Hypothalamus (tissue), 51 donors: ENCODE measurements at regions not wholly inside any gene's neighbourhood (a gene's known extent, or its start where the extent isn't known, plus 50 kb on each side); places are given as distances from the start of the nearest gene placed in this dataset.
"Not testable (repeated sequence)": the region's sequence is repeated elsewhere in the genome, so short reads cannot be mapped to it uniquely, and the experiment has no call there.

Experiments
- DNase-seq, 51 donors: peaks; one replicate each; lab custom pipeline; 2025; lab: John Stamatoyannopoulos, UW

GRCh38 chrX:79026742-79027141, 81.6 kb downstream of the P2RY10 start:
- DNase-seq = not testable (repeated sequence)

DNA sequence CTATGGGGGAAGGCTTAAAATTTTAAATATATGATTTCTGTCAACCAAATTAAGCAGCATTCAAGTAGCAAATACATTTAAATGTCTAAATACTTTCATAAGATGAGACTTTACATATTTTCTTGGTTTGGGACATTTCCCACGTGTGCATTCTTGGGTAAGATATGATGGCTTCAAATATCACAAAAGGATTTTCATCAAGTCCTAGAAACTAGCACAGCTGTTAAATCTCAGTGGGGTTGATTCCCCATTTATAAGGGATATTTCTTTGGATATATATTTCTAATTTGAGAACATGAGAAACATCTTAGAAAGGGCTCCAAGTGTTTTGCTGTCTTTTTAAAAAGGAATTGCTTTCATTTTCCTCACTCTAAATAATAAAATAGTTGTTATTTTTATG, 90.2 kb downstream of the P2RY10 start:
- DNase-seq = no peak

DNA sequence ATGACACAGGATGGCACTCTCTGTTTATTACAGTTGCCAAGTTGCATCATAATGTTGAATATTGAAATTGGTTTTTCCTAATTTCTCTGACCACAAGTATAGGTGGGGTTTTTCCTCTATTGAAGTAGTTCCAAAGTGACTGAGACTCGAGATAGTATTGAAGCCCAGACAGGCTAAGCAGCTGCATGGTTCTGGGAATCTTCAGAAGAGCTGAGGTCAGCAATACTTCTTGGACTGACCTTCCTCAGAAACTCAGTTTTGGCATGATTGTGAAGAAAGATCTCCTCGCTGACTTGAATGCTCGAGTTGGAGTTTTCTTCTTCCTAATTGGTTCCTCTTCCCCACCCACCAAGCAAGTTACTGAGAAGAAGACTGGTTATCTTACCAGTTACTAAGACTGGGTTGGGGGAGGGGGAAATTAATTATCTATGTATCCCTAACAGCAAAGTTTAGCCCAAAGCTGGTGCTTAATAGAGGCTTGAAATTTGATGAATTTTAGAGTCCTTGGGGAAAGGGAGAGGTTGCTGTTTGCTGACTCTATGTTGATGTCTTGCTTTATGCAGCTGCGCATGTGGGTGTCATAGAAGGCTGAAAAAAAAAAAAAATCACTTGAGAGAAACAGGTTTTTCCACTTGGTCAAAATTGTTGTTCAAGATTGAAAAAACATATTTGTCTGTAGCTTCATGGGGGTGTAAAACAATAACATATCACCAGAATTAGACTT, 91.1 kb downstream of the P2RY10 start:
- no peak for DNase-seq

DNA sequence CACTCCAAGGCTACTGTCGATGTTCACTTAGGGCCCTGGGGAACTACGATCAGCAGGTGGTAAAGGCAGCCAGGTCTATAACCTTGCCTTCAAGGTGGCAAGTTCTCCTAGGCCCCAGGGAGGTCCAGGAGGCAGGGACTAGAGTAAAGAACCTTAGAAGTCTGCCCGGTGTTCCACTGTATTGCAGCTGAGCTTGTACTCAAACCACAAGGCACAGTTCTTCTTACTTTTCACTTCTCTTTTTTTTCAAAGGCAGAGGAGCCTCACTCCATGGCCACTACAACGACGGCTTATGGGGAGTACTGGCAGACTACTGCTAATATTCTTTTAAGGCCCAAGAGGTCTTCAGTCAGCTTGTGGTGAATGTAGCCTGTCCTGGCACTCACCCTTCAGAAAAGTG, 78.8 kb upstream of the GPR174 start:
- no peak for DNase-seq

GRCh38 chrX:79078114-79078513, 66.4 kb upstream of the GPR174 start:
- DNase-seq = no peak

DNA sequence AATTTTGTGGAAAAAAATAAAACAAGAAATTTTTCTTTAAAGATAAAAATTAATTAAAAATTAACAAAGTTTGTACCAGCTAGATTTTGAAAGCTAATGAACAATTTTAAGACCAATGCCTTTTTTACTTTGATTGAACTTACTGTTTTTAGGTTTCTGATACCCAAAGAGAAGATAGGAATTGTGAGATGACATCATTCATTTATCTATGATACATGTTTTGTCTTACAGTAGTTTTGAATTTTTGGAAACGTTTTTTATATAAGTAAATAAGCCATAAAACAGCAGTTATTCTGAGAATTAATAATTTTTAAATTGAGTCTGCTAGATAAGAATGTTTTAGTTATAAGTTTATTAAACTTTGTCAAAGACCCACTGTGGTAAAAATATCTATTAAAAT, 65.0 kb upstream of the GPR174 start:
- DNase-seq = no peak

- DNase-seq = no peak
These were observed 64.3 kb upstream of the GPR174 start for GRCh38 chrX:79080141-79080540.

DNA sequence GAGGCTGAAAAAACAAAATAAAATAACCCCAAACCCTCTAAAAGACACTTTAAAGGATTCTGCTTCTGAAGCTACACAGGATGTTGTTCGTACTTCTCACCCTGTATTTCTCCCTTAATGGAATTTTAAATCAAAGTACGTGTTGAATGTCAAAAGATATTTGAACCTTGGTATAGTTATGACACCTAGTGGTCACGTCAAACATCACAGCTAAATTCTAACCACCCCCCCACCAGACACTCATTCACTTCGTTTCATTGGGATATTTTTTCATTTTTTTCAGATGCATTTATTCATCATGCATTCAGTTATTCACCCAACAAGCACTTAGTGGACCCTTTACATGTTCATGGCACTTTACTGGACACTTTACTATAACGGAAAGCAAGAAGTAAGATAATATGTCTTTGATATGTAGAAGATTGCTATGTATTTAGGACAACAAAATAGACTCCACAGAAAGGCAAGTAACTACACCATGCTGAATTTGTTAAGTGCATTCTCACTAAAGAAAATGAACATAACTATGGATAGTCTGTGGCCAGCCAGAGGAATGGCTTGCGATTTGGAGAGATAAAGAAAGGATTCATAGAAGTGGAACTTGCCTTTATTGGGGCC, 62.5 kb upstream of the GPR174 start:
- peak in 2 of 51 donors; percentile 1 to 13 for DNase-seq

DNA sequence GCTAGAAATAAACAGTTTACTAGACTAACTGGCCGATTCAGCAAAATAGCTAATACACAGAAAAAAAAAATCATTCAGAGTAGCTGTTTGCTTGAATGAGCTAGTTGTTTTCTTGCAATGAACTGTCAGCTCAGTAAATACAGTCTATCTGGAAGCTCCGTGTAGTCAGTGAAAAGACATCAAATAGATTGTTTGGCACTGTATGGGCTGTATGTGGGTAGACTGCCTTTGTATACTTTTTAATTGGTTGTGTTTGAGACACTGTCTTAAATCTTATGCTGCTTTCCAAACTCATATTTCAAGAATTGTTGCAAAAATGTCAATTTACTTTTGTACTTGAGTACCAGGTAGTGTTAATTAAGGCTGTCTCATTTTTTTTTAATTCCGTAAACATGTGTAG, 61.6 kb upstream of the GPR174 start:
- no peak for DNase-seq

GRCh38 chrX:79084923-79085322, 59.6 kb upstream of the GPR174 start:
- DNase-seq = no peak

DNA sequence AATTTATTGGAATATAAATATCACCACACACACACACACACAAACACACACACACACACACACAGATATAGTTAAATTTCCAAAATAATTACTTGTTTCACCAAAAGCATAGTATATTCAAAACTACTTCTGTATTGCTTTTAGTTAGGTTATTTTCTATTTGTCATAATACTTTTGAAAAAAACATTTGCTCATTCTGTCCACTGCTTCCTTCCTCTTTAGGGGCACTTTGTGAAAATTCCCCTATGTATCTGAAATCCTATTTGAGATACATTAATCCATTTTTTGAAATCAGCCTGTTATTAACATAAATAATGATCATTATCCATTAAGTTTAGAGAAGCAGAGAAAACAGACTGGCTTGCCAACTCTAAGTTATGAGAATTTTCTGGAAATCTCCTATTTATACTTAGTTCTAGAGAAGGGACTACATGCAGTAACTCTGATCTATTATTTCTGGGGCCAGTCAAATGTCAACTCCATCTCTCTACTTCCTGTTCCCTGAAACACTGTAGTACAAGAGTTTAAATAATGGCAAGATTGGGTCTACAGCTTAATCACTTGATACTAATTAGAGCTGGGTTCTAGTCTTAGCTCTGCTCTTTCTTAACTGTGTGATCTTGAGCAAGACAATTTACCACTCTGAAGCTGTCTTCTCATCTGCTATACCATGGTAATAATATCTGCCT, 54.4 kb upstream of the GPR174 start:
- no peak for DNase-seq

DNA sequence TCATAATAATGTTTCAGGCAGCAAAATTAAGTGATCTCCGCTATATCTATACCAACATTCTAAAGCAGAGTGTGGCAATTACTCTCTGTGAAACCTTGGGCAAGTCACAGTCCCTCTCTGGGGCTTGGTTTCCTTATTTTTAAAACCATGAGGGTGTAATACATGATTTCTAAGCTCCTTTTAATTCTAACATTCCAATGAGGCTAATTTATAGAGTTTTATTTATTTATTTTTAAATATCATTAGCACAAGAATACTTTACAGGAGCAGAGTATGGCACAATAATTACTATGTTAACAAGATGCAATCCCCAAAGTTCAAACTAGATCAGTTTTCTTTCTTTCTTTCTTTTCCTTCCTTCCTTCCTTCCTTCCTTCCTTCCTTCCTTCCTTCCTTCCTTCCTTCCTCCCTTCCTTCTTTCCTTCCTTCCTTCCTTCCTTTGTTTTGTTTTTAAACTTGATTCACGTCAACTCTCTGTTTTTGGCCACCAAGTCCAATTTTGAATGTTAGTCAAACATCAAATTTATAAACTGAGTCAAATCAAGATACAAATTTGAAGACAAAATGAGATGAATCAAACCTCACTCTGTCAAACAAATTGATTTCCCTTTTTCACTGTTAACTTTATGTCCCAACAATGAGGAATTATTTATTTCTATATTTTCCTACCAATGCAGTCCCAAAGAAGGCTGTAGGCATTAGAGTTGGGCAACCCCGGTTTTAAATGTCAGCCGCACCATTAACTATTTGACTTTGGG, 50.2 kb upstream of the GPR174 start:
- no peak for DNase-seq
